GM12873 (cell line): ENCODE measurements at regions not wholly inside any gene's neighbourhood (a gene's known extent, or its start where the extent isn't known, plus 50 kb on each side); places are given as distances from the start of the nearest gene placed in this dataset.

Source experiments
- TF ChIP-seq, protein P1 (sequence below): IDR thresholded peaks from 2 replicates; pipeline ENCODE4 v1.5.1; 2012; ENCODE audit warnings: low read depth, mild to moderate bottlenecking, moderate library complexity, low read length, control low read depth; ENCODE audit not compliant: insufficient read depth; ENCODE audit errors: missing control alignments

DNA sequence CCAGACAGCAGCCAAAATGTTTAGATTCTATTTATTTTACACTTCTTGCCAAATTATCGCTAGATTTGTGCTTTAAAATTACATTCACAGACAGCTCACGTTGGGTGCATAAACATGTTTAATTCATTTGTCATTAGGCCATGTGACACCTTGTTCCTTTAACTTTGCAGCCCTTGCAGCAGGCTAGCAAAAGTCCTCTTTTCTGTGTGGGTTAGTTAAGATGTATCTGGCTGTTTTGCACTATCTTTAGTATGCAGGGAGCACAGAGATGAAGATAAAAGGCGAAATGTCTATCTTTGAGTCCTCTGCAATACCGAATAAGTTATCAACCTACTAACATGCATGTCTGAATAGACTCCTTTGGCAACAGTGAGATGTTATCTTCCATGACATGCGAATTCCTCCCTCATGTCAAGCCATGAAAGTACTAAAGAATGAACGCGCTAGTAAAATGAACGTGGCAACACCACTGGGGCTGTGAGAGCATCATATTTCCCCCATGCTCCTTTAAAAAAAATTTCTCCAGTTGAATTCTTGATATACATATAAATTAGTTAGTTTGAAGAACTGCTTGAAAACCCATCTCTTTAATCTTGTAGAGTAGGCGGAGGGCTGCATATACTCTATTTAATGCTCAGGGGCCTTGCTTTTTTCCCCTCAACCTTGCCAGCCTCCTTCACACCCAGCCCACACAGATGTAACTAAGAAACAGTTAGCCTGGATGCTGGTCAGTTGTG, 620.4 kb upstream of the NR2F2 start:
- TF ChIP-seq, protein P1, sequence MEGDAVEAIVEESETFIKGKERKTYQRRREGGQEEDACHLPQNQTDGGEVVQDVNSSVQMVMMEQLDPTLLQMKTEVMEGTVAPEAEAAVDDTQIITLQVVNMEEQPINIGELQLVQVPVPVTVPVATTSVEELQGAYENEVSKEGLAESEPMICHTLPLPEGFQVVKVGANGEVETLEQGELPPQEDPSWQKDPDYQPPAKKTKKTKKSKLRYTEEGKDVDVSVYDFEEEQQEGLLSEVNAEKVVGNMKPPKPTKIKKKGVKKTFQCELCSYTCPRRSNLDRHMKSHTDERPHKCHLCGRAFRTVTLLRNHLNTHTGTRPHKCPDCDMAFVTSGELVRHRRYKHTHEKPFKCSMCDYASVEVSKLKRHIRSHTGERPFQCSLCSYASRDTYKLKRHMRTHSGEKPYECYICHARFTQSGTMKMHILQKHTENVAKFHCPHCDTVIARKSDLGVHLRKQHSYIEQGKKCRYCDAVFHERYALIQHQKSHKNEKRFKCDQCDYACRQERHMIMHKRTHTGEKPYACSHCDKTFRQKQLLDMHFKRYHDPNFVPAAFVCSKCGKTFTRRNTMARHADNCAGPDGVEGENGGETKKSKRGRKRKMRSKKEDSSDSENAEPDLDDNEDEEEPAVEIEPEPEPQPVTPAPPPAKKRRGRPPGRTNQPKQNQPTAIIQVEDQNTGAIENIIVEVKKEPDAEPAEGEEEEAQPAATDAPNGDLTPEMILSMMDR: no peak

GRCh38 chr15:95712785-95713184, 617.7 kb upstream of the NR2F2 start:
- TF ChIP-seq, protein P1: no peak

GRCh38 chr15:95713324-95713723, 617.2 kb upstream of the NR2F2 start:
- TF ChIP-seq, protein P1: no peak

- TF ChIP-seq, protein P1: no peak
These were observed 615.2 kb upstream of the NR2F2 start for GRCh38 chr15:95715116-95715903.

DNA sequence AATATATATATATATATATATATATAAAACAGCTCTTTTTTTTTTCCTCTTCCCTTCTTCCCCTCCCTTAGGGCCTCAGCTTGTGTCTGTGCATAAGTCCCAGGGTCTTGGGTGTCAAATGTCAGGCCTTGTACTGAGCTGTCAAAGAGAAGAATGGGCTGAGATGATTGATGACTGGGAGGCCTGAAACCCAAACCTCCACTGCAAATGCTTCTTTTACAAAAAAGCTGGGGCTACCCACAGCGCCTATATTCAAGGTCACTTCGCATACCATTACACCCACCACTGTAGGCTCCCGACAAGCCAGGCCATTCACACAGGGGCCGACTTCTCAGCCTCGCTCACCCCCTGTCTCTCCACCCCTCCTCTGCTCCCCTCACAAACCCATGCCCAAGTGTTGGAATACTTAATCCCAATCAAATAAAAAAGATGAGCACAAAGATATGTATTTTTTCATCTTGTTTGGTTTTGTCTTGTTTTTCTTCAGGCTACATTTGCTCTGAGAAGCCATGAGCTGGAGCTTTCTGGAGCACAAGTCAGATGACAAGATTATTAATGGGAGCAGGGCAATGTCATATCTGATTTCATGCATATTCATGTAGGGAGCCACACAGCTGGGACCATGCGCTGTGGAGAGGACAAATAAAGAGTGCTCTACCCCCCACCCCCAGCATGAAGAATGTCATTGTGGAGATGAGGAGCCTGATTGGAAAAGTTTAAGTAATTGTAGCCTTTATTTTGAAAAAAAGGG, 614.4 kb upstream of the NR2F2 start:
- TF ChIP-seq, protein P1: no peak

- TF ChIP-seq, protein P1: no peak
These were observed 613.8 kb upstream of the NR2F2 start for GRCh38 chr15:95716708-95717107.

DNA sequence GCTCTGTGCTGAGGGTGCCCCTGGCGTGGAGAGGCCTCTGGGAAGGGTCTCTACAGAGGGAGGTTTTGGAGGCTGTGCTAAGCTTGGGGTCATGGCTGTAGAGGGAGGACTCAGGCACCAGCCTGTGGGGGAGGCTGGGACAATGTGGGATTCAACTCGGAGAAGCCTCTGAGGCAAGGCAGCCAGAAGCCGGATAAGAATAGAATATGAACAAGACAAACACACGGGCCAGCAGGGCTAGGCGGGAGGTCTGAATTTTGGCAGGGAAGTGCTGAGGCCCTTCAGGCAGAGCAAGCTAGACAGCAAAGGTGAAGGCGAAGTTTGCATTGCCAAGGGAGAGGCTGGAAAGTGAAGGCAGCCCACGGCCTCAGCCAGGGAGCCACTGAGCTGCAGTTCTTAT, 612.1 kb upstream of the NR2F2 start:
- TF ChIP-seq, protein P1: no peak
